GM21529 (cell line): ENCODE measurements at regions not wholly inside any gene's neighbourhood (a gene's known extent, or its start where the extent isn't known, plus 50 kb on each side); places are given as distances from the start of the nearest gene placed in this dataset.
"Not testable (repeated sequence)": the region's sequence is repeated elsewhere in the genome, so short reads cannot be mapped to it uniquely, and the experiment has no call there.

ENCODE experiments used
- ATAC-seq: cut with Tn5 transposase; IDR thresholded peaks from one replicate; pipeline ENCODE4 v1.9.1; 2021; ENCODE audit not compliant: unreplicated experiment

- no peak for ATAC-seq
Measured at GRCh38 chr5:163248871-163249270, 188.5 kb upstream of the CCNG1 start.

DNA sequence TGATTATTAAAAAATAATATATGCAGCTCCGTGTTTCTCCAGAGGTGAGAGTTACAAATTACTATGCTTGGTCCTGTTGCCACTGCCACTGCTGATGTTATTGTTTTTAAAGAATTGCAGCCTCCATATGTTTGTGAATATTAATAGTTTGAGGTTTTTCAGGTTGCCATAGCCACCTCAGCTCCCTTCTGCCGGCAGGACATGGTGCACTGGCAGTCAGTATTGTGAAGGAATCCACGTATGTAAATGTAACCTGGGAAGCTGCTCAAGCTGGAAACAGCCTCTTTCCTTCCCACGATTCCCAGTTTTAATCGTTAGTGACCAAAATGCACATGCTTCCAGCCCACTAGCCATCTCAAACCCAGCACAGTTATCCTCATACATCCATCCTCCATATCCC, 184.4 kb upstream of the CCNG1 start:
- no peak for ATAC-seq

DNA sequence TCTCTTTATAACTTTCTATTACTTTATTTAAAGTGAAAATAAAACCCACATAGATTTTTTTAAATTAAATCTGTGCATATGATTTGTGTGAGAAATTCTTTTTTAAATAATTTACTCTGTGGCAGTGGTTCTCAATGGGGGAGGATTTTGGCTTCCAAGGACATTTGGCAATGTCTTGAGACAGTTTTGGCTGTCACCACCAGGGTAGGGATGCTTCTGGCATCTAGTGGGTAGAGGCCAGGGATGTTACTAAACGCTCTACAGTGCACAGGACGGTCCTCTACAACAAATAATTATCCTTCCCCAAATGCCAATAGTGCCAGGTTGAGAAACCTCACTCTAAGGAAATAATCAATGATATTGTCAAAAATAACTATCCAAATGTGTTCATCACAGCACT, 177.9 kb upstream of the CCNG1 start:
- ATAC-seq, result no peak

DNA sequence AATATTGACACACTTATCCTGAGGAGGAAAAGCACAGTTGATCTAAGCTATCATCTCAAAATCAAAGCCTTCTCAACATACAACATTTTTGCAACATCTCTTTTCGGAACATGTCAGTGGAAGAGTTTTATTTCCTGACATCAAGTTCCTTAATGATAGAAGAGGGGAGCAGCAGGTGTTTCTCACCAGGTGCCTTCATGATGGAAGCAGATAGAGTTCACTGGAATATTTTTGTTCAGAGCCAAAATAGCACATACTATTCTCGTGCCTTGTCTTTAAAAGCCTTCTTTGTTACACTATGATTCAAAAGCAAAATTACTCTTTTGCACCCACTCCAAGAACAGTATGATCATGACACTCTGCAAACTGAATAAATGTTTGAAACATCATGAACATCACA, 176.9 kb upstream of the CCNG1 start:
- ATAC-seq, result no peak

- no peak for ATAC-seq
Measured at GRCh38 chr5:163260961-163261360, 176.4 kb upstream of the CCNG1 start.

- no peak for ATAC-seq
Measured at GRCh38 chr5:163261647-163262269, 175.6 kb upstream of the CCNG1 start.

DNA sequence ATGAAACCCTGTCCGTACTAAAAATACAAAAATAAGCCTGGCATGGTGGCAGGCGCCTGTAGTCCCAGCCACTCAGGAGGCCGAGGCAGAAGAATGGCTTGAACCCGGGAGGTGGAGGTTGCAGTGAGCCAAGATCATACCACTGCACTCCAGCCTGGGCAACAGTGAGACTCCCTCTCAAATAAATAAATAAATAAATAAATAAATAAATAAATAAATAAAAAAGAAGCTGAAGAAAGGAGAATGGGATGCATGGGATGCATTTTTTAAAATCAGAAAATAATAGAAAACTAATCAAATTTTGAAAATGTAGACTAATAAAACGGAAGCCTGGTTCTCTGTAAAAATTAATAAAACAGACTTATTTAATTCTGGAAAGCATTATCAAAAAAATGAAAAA, 171.1 kb upstream of the CCNG1 start:
- not testable (repeated sequence) for ATAC-seq

DNA sequence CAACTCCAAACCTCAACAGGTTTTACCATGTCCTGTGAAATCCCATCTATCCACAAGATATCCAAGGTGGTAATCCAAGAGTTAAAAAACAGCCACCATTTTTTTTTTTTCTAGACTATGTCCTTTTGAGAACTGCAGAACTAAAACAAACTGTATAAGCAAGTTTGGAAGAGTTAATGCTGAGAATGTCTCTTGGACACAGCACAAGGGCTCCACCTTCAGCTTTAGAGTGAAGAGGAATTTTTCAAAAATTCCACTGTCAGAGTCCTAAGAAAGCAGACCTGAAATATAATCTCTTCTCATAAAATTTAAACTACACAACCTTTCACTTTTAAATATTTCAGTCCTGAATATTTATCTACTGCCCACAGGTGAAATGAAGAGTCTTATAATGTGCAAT, 167.8 kb upstream of the CCNG1 start:
- no peak for ATAC-seq

DNA sequence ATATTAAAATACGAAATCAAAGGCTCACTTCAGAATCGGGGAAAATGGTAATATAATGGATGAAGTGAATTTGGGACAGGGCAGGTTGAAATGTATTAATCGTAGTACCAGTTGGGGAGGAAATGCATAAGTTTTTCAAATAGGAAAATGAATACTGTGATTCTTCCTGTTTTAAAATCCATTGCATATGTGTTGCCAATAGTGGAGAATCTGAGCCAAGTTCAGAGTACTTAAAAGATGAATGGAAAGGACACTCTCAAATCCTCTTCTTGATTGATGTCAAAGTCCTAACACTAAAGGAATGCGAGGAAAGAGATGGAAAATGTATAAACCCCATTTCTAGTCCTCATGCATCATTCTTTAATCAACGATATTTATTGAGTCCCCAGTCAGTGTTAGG, 160.9 kb upstream of the CCNG1 start:
- no peak for ATAC-seq

- ATAC-seq, result not testable (repeated sequence)
Measured at GRCh38 chr5:163280897-163281296, 156.5 kb upstream of the CCNG1 start.

- no peak for ATAC-seq
Measured at GRCh38 chr5:163281512-163281911, 155.9 kb upstream of the CCNG1 start.

DNA sequence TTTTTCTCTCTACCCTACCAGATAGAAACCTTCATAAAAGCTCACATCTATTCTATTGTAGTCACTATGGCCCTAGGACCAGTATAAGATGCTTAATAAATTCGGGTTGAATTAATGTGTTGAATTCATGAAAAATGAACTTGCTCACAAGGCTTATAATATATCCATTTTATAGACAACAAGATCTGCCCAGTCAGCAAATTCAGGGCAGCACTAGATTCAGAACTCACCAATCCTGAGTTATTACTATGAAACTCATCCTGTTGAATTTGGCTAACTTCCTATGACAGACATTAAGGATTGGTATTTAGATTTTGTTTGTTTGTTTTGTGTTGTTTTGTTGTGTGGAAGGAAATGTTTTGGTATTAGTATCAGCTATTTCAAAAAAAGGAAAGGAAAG, 143.6 kb upstream of the CCNG1 start:
- no peak for ATAC-seq

GRCh38 chr5:163303718-163304117, 133.7 kb upstream of the CCNG1 start:
- ATAC-seq, result no peak

DNA sequence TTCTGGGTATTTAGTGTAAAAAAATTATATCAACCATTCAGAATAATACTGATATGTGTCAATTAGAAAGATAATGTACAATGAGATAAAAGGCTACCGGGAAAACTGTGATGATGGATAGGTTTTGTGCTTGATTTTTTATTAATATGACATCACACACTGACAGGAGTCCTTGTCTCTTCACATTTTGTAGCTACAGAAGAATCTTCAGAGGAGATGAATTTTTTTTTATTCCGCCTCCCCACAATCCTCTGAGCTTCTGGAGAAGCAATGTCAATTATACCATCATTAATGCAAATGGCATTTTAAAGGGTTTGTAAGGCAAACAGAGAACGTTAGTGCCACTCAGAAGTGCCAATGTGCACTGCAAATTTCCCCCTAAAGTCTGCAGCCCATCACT, 131.7 kb upstream of the CCNG1 start:
- ATAC-seq, result no peak

DNA sequence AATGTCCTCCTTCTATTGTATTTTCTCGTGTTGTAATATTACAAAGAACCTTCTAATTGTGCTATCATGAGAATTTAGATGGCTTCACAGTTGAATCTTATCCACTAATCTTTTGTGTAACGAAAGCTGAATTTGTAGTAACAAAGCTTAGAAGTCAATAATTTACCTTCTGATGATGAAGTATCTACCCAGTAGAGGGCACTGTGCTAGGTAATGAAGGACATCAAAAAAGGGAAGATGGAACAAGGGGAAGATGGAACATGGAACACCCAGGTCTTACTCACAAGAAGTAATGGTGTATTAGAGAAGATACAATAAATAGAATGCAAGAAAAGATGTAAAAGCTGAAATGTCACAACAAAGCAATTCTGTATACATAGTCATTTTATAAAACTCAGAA, 131.0 kb upstream of the CCNG1 start:
- ATAC-seq, result peak; percentile 49

DNA sequence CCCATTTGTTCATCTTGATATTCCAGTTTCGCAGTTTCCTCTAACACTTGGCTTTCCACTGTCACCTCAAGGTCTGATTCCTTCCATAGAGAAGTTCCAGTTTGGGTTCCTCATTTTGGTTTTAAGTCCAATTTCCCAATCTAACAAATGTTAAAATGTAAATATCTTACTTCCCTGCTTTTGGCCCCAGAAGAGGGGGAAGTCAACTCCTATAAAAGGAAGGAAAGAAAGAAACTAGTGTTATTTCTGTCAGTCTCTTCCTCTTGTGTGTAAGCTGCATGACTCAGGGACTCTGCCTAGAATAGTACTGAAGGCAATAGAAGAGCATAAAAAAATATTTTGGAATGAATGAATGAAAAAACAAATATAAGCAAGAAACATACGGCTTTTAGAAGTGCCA, 127.5 kb upstream of the CCNG1 start:
- ATAC-seq, result no peak

DNA sequence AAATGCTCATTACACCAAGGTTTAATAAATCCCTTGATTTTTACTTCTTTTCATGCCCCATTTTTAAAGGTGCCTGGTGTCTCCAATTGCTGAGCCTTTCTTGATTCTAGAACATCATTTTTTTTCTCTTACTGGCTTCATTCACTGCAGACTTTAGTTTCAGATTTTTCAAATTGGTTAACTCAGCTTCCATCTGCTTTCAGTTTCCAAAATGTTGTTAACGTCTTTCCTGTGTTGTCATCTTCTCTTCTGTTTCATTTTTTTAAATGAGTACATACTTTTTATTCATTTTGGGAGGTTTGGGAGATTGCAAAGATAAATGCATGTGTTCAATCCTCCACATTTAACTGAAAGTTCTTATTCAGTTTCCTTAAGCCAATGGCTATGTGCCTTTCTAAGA, 126.4 kb upstream of the CCNG1 start:
- no peak for ATAC-seq

DNA sequence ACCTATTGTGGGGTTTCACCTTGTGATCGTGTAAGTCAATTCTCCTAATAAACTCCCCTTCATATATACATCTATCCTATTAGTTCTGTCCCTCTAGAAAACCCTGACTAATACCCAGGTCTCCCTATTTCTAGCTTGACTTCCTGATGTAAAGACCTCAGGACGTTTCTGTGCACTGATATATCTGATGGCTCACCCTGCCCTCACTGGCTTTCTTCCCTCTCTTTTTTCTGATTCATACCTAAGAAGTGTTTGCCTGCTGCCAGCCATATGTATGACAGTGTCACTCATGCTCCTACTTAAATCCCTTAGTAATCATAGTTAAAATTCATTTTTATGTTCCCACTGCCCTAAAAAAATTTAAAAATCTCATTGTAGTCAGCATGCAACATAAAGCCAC, 124.8 kb upstream of the CCNG1 start:
- ATAC-seq, result no peak

- ATAC-seq, result not testable (repeated sequence)
Measured at GRCh38 chr5:163313049-163313448, 124.3 kb upstream of the CCNG1 start.

GRCh38 chr5:163316374-163316773, 121.0 kb upstream of the CCNG1 start:
- not testable (repeated sequence) for ATAC-seq

DNA sequence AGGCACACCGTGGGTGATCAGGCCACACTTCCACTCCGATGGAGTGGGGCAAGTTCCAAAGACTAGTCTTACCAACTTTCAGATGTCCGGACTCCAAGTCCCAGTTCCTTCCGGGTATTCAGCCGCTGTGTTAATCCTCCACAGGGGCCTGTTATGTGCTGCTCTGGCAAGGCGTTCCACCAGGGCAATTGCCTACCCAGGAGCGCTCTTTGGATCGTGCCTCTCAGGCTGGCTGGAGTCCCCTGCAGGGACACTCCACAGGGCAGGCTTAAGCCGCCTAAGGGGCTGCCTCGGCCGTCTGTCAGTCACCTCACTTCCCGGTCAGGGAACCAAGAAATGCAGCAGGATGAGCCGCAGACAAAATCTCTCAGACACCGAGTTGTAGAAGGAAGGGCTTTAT, 118.7 kb upstream of the CCNG1 start:
- ATAC-seq, result no peak

DNA sequence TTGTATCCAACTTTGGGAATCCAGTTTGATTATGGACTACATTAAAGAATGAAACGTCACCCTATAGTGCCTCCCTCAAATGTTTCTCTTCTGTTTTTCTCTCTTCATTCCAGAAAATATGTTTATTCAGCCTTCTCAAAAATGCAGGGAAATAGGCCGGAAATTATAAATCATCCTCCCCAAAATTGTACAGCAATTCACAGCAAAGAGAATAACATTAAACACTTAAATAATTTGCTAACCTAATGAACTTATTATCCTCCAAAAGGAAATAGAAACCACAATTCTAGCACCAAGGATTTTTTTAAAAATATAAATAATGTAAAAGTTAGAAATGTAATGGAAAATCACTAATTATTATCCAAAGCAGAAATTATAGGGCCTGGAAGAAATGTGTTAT, 115.9 kb upstream of the CCNG1 start:
- ATAC-seq, result no peak
